ENCODE measurements at regions not wholly inside any gene's neighbourhood (a gene's known extent, or its start where the extent isn't known, plus 50 kb on each side); places are given as distances from the start of the nearest gene placed in this dataset.

DNA sequence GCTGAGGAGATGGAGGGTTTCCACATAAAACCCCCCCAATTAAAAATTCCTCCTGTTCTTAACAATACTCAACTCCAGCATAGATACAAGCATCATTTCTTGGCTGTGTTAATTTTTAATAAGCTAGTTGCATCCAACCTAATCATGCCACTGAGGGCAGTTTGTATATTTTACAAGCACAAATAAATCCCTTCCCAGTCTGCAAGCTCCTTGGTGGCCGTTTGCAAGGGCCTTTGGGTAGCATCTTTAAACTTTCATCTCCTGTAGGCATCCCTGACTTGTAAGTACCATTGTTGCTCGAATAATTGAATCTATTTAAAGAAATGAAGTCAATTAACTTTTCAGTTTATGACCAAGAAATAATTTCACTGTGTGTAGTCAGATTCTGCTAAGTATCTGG lies 103.5 kb upstream of the AJAP1 start:
- no peak for TF ChIP-seq FOS (IDR thresholded peaks at IDR 0.05; ENCODE audit: borderline replicate concordance, insufficient read depth, low read length)
- TF ChIP-seq POLR2A (IDR thresholded peaks at IDR 0.05; ENCODE audit: low read depth, low read length), result no peak
- TF ChIP-seq, protein P1, sequence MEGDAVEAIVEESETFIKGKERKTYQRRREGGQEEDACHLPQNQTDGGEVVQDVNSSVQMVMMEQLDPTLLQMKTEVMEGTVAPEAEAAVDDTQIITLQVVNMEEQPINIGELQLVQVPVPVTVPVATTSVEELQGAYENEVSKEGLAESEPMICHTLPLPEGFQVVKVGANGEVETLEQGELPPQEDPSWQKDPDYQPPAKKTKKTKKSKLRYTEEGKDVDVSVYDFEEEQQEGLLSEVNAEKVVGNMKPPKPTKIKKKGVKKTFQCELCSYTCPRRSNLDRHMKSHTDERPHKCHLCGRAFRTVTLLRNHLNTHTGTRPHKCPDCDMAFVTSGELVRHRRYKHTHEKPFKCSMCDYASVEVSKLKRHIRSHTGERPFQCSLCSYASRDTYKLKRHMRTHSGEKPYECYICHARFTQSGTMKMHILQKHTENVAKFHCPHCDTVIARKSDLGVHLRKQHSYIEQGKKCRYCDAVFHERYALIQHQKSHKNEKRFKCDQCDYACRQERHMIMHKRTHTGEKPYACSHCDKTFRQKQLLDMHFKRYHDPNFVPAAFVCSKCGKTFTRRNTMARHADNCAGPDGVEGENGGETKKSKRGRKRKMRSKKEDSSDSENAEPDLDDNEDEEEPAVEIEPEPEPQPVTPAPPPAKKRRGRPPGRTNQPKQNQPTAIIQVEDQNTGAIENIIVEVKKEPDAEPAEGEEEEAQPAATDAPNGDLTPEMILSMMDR (IDR thresholded peaks at IDR 0.05; ENCODE audit: extremely low read depth in 1 of 2, insufficient read depth in 1 of 2, low read depth in 1 of 2, low read length in 2 of 2), result no peak
- no peak for TF ChIP-seq POLR2AphosphoS5 (IDR thresholded peaks at IDR 0.05; ENCODE audit: insufficient read depth, low read depth, low read length)
- TF ChIP-seq MYC (IDR thresholded peaks at IDR 0.05; ENCODE audit: low read depth, low read length), result no peak
- no peak for TF ChIP-seq JUN (IDR thresholded peaks at IDR 0.05; ENCODE audit: borderline replicate concordance, insufficient read depth, insufficient read length, low read depth)
- TF ChIP-seq EZH2 (IDR thresholded peaks at IDR 0.05; ENCODE audit: borderline replicate concordance, low read depth, low read length, severe bottlenecking), result no peak
- TF ChIP-seq, protein P2, sequence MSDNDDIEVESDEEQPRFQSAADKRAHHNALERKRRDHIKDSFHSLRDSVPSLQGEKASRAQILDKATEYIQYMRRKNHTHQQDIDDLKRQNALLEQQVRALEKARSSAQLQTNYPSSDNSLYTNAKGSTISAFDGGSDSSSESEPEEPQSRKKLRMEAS (IDR thresholded peaks at IDR 0.05; ENCODE audit: insufficient read depth, insufficient read length), result no peak
- no peak for TF ChIP-seq GATA2 (IDR thresholded peaks at IDR 0.05; ENCODE audit: insufficient read depth, insufficient read length, low read depth, low read length)
